Mesothelial cell of epicardium (in vitro differentiated cells): ENCODE measurements at regions not wholly inside any gene's neighbourhood (a gene's known extent, or its start where the extent isn't known, plus 50 kb on each side); places are given as distances from the start of the nearest gene placed in this dataset.

ENCODE experiments used
- DNase-seq, 2 experiments: peaks; one replicate each; pipeline ENCODE4 v3.0.0; 2021; ENCODE audit warnings: low spot score in 2 of 2; ENCODE audit not compliant: unreplicated experiment in 2 of 2
- H3K27ac Mint-ChIP-seq: 2 replicates; pipeline ENCODE4 v1.8.0; 2021; ENCODE audit warnings: mixed read lengths
- H3K27me3 Mint-ChIP-seq: 2 replicates; pipeline ENCODE4 v1.8.0; 2021; ENCODE audit warnings: low read depth, mixed read lengths
- H3K36me3 Mint-ChIP-seq: 2 replicates; pipeline ENCODE4 v1.8.0; 2021; ENCODE audit warnings: mixed read lengths
- H3K4me1 Mint-ChIP-seq: 2 replicates; pipeline ENCODE4 v1.8.0; 2021; ENCODE audit warnings: mixed read lengths
- H3K4me3 Mint-ChIP-seq: 2 replicates; pipeline ENCODE4 v1.8.0; 2021; ENCODE audit warnings: mild to moderate bottlenecking, moderate library complexity, mixed read lengths
- H3K9me3 Mint-ChIP-seq: 2 replicates; pipeline ENCODE4 v1.8.0; 2021; ENCODE audit warnings: mixed read lengths
- CTCF ChIP-seq: fragments of 200-600 bp; sonication (generic); IDR thresholded peaks from one replicate; pipeline ENCODE4 v1.5.0; 2021; ENCODE audit warnings: antibody characterized with exemption; ENCODE audit not compliant: unreplicated experiment

- H3K27ac Mint-ChIP-seq, result no peak overlapping the region
- H3K27me3 Mint-ChIP-seq, result peaks cover 30% of the 10 kb centered on the region
- peaks cover 3% of the 10 kb centered on the region for H3K4me1 Mint-ChIP-seq
- no peak for TF ChIP-seq CTCF
- no peaks in the 10 kb centered on the region for H3K36me3 Mint-ChIP-seq
- no peak overlapping the region for H3K4me3 Mint-ChIP-seq
- H3K9me3 Mint-ChIP-seq, result no peaks in the 10 kb centered on the region
- peak in 1 of 2 experiments; percentile 49 for DNase-seq
These were observed 117.7 kb downstream of the WSCD1 start for GRCh38 chr17:6187836-6188235.

GRCh38 chr17:6186998-6187397 is 116.8 kb downstream of the WSCD1 start:
- Mint-ChIP-seq H3K9me3 (no peaks in the 10 kb centered on the region), H3K36me3 (no peaks in the 10 kb centered on the region), H3K4me3 (no peak overlapping the region), H3K4me1 (peaks cover 3% of the 10 kb centered on the region), H3K27me3 (peaks cover 31% of the 10 kb centered on the region), H3K27ac (no peak overlapping the region)
- TF ChIP-seq CTCF, result no peak
- no peak for DNase-seq

- H3K4me3 Mint-ChIP-seq, result no peak overlapping the region
- peaks cover 3% of the 10 kb centered on the region for H3K4me1 Mint-ChIP-seq
- TF ChIP-seq CTCF, result no peak
These were observed 114.3 kb downstream of the WSCD1 start for GRCh38 chr17:6184508-6184907.

GRCh38 chr17:6179017-6179416 is 108.8 kb downstream of the WSCD1 start:
- Mint-ChIP-seq H3K36me3 (no peaks in the 10 kb centered on the region), H3K27me3 (peaks cover 23% of the 10 kb centered on the region), H3K4me3 (no peak overlapping the region), H3K9me3 (no peaks in the 10 kb centered on the region), H3K4me1 (no peaks in the 10 kb centered on the region), H3K27ac (no peak overlapping the region)
- no peak for DNase-seq
- no peak for TF ChIP-seq CTCF

More at GRCh38 chr17:6184508-6184907, 114.3 kb downstream of the WSCD1 start:
- no peak for DNase-seq
- no peak overlapping the region for H3K27ac Mint-ChIP-seq
- H3K27me3 Mint-ChIP-seq, result peaks cover 24% of the 10 kb centered on the region
- no peaks in the 10 kb centered on the region for H3K9me3 Mint-ChIP-seq
- no peaks in the 10 kb centered on the region for H3K36me3 Mint-ChIP-seq

GRCh38 chr17:6177941-6178694 is 107.9 kb downstream of the WSCD1 start:
- Mint-ChIP-seq H3K4me3 (no peak overlapping the region), H3K27ac (no peak overlapping the region)

More at GRCh38 chr17:6177941-6178694, 107.9 kb downstream of the WSCD1 start:
- DNase-seq, result no peak
- no peak for TF ChIP-seq CTCF
- no peaks in the 10 kb centered on the region for H3K36me3 Mint-ChIP-seq
- H3K27me3 Mint-ChIP-seq, result peaks cover 17% of the 10 kb centered on the region
- no peaks in the 10 kb centered on the region for H3K4me1 Mint-ChIP-seq
- H3K9me3 Mint-ChIP-seq, result no peaks in the 10 kb centered on the region
